ENCODE measurements at regions not wholly inside any gene's neighbourhood (a gene's known extent, or its start where the extent isn't known, plus 50 kb on each side); places are given as distances from the start of the nearest gene placed in this dataset.

- no peak for TF ChIP-seq ZFX (IDR thresholded peaks at IDR 0.05; ENCODE audit: borderline replicate concordance)
- TF ChIP-seq, protein P1, sequence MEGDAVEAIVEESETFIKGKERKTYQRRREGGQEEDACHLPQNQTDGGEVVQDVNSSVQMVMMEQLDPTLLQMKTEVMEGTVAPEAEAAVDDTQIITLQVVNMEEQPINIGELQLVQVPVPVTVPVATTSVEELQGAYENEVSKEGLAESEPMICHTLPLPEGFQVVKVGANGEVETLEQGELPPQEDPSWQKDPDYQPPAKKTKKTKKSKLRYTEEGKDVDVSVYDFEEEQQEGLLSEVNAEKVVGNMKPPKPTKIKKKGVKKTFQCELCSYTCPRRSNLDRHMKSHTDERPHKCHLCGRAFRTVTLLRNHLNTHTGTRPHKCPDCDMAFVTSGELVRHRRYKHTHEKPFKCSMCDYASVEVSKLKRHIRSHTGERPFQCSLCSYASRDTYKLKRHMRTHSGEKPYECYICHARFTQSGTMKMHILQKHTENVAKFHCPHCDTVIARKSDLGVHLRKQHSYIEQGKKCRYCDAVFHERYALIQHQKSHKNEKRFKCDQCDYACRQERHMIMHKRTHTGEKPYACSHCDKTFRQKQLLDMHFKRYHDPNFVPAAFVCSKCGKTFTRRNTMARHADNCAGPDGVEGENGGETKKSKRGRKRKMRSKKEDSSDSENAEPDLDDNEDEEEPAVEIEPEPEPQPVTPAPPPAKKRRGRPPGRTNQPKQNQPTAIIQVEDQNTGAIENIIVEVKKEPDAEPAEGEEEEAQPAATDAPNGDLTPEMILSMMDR (IDR thresholded peaks at IDR 0.05) = no peak
- no peak overlapping the region for H3K27ac ChIP-seq
These were observed 248.8 kb upstream of the CDIN1 start for GRCh38 chr15:36330598-36330997.

- H3K27ac ChIP-seq = no peak overlapping the region
- TF ChIP-seq, protein P1 (IDR thresholded peaks at IDR 0.05) = no peak
- no peak for TF ChIP-seq ZFX (IDR thresholded peaks at IDR 0.05; ENCODE audit: borderline replicate concordance)
These were observed 247.7 kb upstream of the CDIN1 start for GRCh38 chr15:36331531-36332275.

- TF ChIP-seq, protein P1 (IDR thresholded peaks at IDR 0.05) = no peak
- TF ChIP-seq ZFX (IDR thresholded peaks at IDR 0.05; ENCODE audit: borderline replicate concordance) = no peak
- H3K27ac ChIP-seq = no peak overlapping the region
These were observed 247.1 kb upstream of the CDIN1 start for GRCh38 chr15:36332301-36332700.

- TF ChIP-seq ZFX (IDR thresholded peaks at IDR 0.05; ENCODE audit: borderline replicate concordance) = no peak
- TF ChIP-seq, protein P1 (IDR thresholded peaks at IDR 0.05) = no peak
- no peak overlapping the region for H3K27ac ChIP-seq
These were observed 246.5 kb upstream of the CDIN1 start for GRCh38 chr15:36332896-36333295.

DNA sequence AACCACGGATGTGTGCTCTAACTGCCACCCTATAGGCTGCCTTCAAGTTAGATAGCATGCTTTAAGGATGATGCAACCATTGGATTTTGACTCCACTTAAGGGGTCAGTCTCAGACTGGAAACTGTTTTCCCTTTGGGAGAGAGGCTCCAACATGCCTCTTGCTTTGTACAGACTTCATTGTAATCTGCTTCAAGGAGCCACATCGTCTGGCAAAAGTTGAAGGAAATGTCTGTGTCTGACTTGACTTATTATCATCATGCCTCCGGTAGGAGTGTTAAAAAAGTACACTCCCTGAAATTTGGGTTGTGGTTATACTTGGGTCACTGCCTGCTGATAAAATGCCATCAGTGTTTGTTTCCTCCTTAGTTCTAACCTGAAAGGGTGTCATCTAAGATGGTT, 245.4 kb upstream of the CDIN1 start:
- TF ChIP-seq, protein P1 (IDR thresholded peaks at IDR 0.05) = no peak
- TF ChIP-seq ZFX (IDR thresholded peaks at IDR 0.05; ENCODE audit: borderline replicate concordance) = no peak
- no peak overlapping the region for H3K27ac ChIP-seq

DNA sequence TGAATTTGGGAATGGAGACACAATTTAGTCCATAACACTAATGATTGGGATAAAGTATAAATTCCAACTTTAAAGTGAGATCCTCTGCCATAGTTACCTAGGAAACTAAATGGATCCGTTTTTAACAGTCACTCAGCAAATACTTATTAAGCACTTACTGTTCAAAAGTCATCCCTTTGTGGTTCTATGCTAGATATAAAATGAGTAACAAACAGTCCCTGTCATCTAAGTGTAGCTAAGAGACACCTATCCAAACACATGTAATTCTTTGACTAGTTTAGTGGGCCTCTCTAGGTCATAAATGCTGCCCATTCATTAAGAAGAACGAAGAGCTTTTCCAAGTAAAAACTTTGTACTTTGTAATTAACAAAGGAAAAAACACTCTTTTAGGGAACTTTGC, 244.2 kb upstream of the CDIN1 start:
- H3K27ac ChIP-seq = no peak overlapping the region
- TF ChIP-seq, protein P1 (IDR thresholded peaks at IDR 0.05) = no peak
- TF ChIP-seq ZFX (IDR thresholded peaks at IDR 0.05; ENCODE audit: borderline replicate concordance) = no peak

DNA sequence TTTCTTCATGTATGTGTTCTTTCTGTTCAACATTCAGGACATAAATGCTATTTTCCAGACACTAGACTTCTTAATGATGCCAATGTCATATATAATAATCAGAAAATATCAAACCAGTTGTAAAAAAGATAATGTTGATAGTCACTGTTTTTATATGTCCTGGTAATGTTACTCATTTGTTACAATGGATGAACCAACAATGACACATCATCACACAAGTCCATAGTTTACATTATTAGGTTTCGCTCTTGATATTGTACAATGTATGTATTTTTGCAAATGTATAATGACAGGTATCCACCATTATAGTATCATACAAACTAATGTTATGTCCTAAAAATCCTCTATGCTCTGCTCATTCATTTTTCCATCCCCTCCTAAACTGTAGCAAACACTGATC, 243.8 kb upstream of the CDIN1 start:
- TF ChIP-seq, protein P1 (IDR thresholded peaks at IDR 0.05) = no peak
- TF ChIP-seq ZFX (IDR thresholded peaks at IDR 0.05; ENCODE audit: borderline replicate concordance) = no peak

More for the DNA sequence above, 243.8 kb upstream of the CDIN1 start:
- H3K27ac ChIP-seq = no peak overlapping the region

Measured in 22Rv1 (cell line).